Endothelial cell of umbilical vein (primary cell): ENCODE measurements at regions not wholly inside any gene's neighbourhood (a gene's known extent, or its start where the extent isn't known, plus 50 kb on each side); places are given as distances from the start of the nearest gene placed in this dataset.

Experiments used
- BruUV-seq: library from RNA; stranded (reverse); fragments of 400-500 nt; replicated peaks from 2 replicates; lab custom pipeline; 2021; lab: Mats Ljungman, UMichigan
- CTCF ChIA-PET: fragments of 300-600, 350-600 bp; sonication (Branson Sonifier 250); formaldehyde crosslinking; loops from one replicate; lab custom pipeline; 2021; ENCODE audit warnings: antibody characterized with exemption, inconsistent platforms; lab: Charles Lee
- POLR2A ChIA-PET: fragments of 300-600, 350-600 bp; sonication (Branson Sonifier 250); formaldehyde crosslinking; loops from one replicate; lab custom pipeline; 2021; ENCODE audit warnings: antibody characterized with exemption, inconsistent platforms; lab: Charles Lee
- DNase-seq: peaks from one replicate; pipeline ENCODE4 v3.0.0-alpha.2; 2011; ENCODE audit warnings: low read depth, low spot score
- FAIRE-seq: peaks from 2 replicates; lab custom pipeline; 2011; peaks lifted over from hg19 to GRCh38; lab: Jason Lieb, UNC
- H2AFZ ChIP-seq: 2 replicates; pipeline ENCODE4 v1.6.0; 2012; ENCODE audit warnings: low read depth, low read length, control low read depth, inconsistent platforms
- H3K27ac ChIP-seq: 2 replicates; pipeline ENCODE4 v1.5.1; 2011; ENCODE audit warnings: low read depth, mild to moderate bottlenecking, control low read depth, low read length, moderate library complexity; ENCODE audit not compliant: insufficient read depth
- H3K27me3 ChIP-seq, 2 experiments: 2 replicates each; pipeline versions ENCODE4 v1.6.0 to v1.6.1; 2011; ENCODE audit warnings: low read length in 2 of 2, mixed read lengths in 1 of 2; ENCODE audit not compliant: control insufficient read depth in 2 of 2, insufficient read depth in 2 of 2
- H3K36me3 ChIP-seq, 2 experiments: 2 replicates in 1 of 2; 3 replicates in 1 of 2; pipeline ENCODE4 v1.5.1; 2011; ENCODE audit warnings: low read length in 2 of 2, mild to moderate bottlenecking in 1 of 2, moderate library complexity in 1 of 2; ENCODE audit not compliant: control insufficient read depth in 2 of 2, insufficient read depth in 2 of 2; ENCODE audit errors: extremely low read depth in 1 of 2
- H3K4me1 ChIP-seq: 3 replicates; pipeline ENCODE4 v1.5.1; 2011; ENCODE audit warnings: mild to moderate bottlenecking, low read length; ENCODE audit not compliant: control insufficient read depth, insufficient read depth; ENCODE audit errors: extremely low read depth
- H3K4me2 ChIP-seq: 2 replicates; pipeline ENCODE4 v1.6.1; 2011; ENCODE audit warnings: low read length, control low read depth, mixed read lengths; ENCODE audit not compliant: insufficient read depth
- H3K4me3 ChIP-seq, 3 experiments: fragments of 200-600 bp in 1 of 3; sonication (generic), shearing (Covaris generic) in 1 of 3; replicated peaks in 1 of 3; 2 replicates each; pipeline ENCODE4 v1.5.1; 2011 to 2016; ENCODE audit warnings: control low read depth in 3 of 3, low read length in 3 of 3, mild to moderate bottlenecking in 2 of 3, inconsistent platforms in 1 of 3, low read depth in 1 of 3, moderate library complexity in 1 of 3; ENCODE audit not compliant: insufficient read depth in 1 of 3
- H3K79me2 ChIP-seq: 2 replicates; pipeline ENCODE4 v1.6.0; 2012; ENCODE audit warnings: low read length, inconsistent platforms; ENCODE audit not compliant: control insufficient read depth, insufficient read depth
- H3K9ac ChIP-seq: replicated peaks from 2 replicates; pipeline ENCODE3; 2011; ENCODE audit warnings: low read length, control low read depth; ENCODE audit not compliant: insufficient read depth; ENCODE audit errors: extremely low read depth
- H3K9me1 ChIP-seq: replicated peaks from 3 replicates; pipeline ENCODE4 v1.6.0; 2011; ENCODE audit warnings: mild to moderate bottlenecking, low read length; ENCODE audit not compliant: control insufficient read depth, insufficient read depth; ENCODE audit errors: extremely low read depth
- H3K9me3 ChIP-seq: replicated peaks from 2 replicates; pipeline ENCODE4 v1.5.1; 2012; ENCODE audit warnings: low read length, inconsistent platforms; ENCODE audit not compliant: control insufficient read depth, insufficient read depth
- H4K20me1 ChIP-seq: replicated peaks from 2 replicates; pipeline ENCODE3; 2011; ENCODE audit warnings: mild to moderate bottlenecking, low read length; ENCODE audit not compliant: control insufficient read depth, insufficient read depth; ENCODE audit errors: extremely low read depth
- CTCF ChIP-seq, 2 donors: IDR thresholded peaks; 1 replicate in 1 of 2; 2 replicates in 1 of 2; pipeline ENCODE4 v1.5.1; 2011; ENCODE audit warnings: low read length in 2 of 2, mild to moderate bottlenecking in 2 of 2, moderate library complexity in 2 of 2, control low read depth in 1 of 2, inconsistent platforms in 1 of 2, low read depth in 1 of 2; ENCODE audit not compliant: insufficient read depth in 1 of 2; ENCODE audit errors: extremely low read depth in 1 of 2
- EZH2 ChIP-seq: IDR thresholded peaks from 2 replicates; pipeline ENCODE4 v1.6.1; 2012; ENCODE audit warnings: borderline replicate concordance, low read depth, mild to moderate bottlenecking, moderate library complexity, low read length, inconsistent platforms; ENCODE audit not compliant: severe bottlenecking
- FOS ChIP-seq: IDR thresholded peaks from 2 replicates; pipeline ENCODE4 v1.6.1; 2011; ENCODE audit warnings: mild to moderate bottlenecking, low read length, moderate library complexity, borderline replicate concordance; ENCODE audit not compliant: insufficient read depth
- GATA2 ChIP-seq: IDR thresholded peaks from 2 replicates; pipeline ENCODE4 v1.7.0; 2011; ENCODE audit warnings: low read depth, mild to moderate bottlenecking, moderate library complexity, mixed read lengths, low read length; ENCODE audit not compliant: insufficient read length, insufficient read depth
- JUN ChIP-seq: IDR thresholded peaks from 2 replicates; pipeline ENCODE4 v1.6.1; 2011; ENCODE audit warnings: borderline replicate concordance, low read depth; ENCODE audit not compliant: insufficient read length, insufficient read depth
- MAX ChIP-seq: IDR thresholded peaks from 2 replicates; pipeline ENCODE4 v1.6.1; 2011; ENCODE audit not compliant: insufficient read depth, insufficient read length
- MYC ChIP-seq: IDR thresholded peaks from one replicate; pipeline ENCODE4 v1.6.1; 2011; ENCODE audit warnings: mild to moderate bottlenecking, low read depth, low read length
- POLR2A ChIP-seq: IDR thresholded peaks from 2 replicates; pipeline ENCODE4 v1.6.1; 2012; ENCODE audit warnings: low read depth, mild to moderate bottlenecking, control low read depth, low read length
- dilution Hi-C: fragments of 300-500 bp; cut with MboI; formaldehyde crosslinking; loops from one replicate; pipeline ENCODE4 v1.15.0; 2019; ENCODE audit warnings: low sequenced_read_pairs; ENCODE audit not compliant: extremely low pct_ligation_motif_present
- intact Hi-C: fragments of 100-400 bp; cut with micrococcal nuclease; formaldehyde crosslinking; loops from one replicate; pipeline ENCODE4 v1.10.0; 2022

DNA sequence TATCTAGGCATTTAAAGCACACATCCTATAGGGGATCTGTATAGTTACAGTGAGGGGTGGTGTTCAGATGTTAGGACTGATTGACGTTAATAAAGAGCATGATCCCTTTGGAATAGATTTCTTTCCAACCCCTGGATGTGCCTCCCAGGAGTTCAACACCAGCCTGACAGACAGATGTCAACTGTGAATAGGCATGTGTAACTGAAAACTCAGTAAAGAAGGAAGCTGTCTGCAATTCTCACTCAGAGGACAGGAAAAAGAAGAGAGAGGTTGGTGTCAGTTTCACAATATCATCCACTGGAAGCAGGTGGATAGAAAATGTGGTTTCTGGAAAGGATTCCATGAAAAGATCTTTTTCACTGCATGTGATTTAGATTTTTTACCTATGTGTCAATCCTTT lies 396.3 kb downstream of the NSUN3 start:
- H3K4me2 ChIP-seq = no peak overlapping the region
- ChIA-PET CTCF (no interaction called here), POLR2A (no interaction called here)
- H4K20me1 ChIP-seq = no peaks in the 10 kb centered on the region
- dilution Hi-C loops = no loop called here
- H3K9me3 ChIP-seq = no peaks in the 10 kb centered on the region
- no peaks in the 10 kb centered on the region for H3K9me1 ChIP-seq
- no peak for TF ChIP-seq POLR2A
- TF ChIP-seq MAX = no peak
- TF ChIP-seq GATA2 = no peak
- no peak for TF ChIP-seq JUN
- TF ChIP-seq FOS = no peak
- TF ChIP-seq MYC = no peak
- no peak for TF ChIP-seq EZH2
- no peaks in the 10 kb centered on the region for H3K36me3 ChIP-seq
- H2AFZ ChIP-seq = no peak overlapping the region
- FAIRE-seq (no peak), DNase-seq (no peak)
- no peak overlapping the region for H3K27ac ChIP-seq
- no peaks in the 10 kb centered on the region for H3K79me2 ChIP-seq
- intact Hi-C loops = no loop called here
- no TSS peak for BruUV-seq
- H3K27me3 ChIP-seq = peaks cover 0 to 3% of the 10 kb centered on the region in 2 experiments
- no peak overlapping the region for H3K9ac ChIP-seq
- no peak overlapping the region for H3K4me3 ChIP-seq
- no peaks in the 10 kb centered on the region for H3K4me1 ChIP-seq

DNA sequence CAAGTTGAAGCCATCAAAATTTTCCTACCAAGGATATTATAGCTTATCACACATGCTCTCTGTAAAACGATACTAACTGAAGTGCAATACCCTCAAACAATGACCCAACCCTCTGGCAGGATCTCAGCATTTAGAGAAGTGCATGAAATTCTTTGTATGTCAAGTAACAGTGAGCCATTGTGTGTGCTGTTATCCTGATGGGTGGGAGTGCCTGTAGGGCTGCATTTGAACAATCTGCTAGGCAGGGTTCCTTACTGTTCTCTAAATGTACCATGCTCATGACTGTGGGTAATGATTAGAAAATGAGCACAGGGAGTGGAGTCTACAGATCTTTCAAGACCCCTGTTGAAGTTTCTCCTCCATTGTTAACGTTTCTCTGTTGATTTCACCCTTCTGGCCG lies 398.1 kb downstream of the NSUN3 start:
- dilution Hi-C loops (no loop called here), intact Hi-C loops (no loop called here)
- Histone ChIP-seq H3K9ac (no peak overlapping the region), H3K4me1 (no peaks in the 10 kb centered on the region), H2AFZ (no peak overlapping the region), H3K27ac (no peak overlapping the region), H3K9me3 (no peaks in the 10 kb centered on the region), H3K36me3 (no peaks in the 10 kb centered on the region), H3K4me2 (no peak overlapping the region), H4K20me1 (no peaks in the 10 kb centered on the region), H3K27me3 (peaks cover 0 to 3% of the 10 kb centered on the region in 2 experiments), H3K9me1 (no peaks in the 10 kb centered on the region), H3K79me2 (no peaks in the 10 kb centered on the region), H3K4me3 (no peak overlapping the region)
- POLR2A ChIA-PET = no interaction called here
- CTCF ChIA-PET = no interaction called here
- BruUV-seq = no TSS peak
- DNase-seq = no peak
- no peak for TF ChIP-seq CTCF (IDR thresholded peaks at IDR 0.05; ENCODE audit: extremely low read depth in 1 of 2, insufficient read depth in 1 of 2, low read depth in 1 of 2, low read length in 2 of 2)
- TF ChIP-seq POLR2A = no peak
- TF ChIP-seq JUN = no peak
- no peak for TF ChIP-seq GATA2
- no peak for TF ChIP-seq MAX
- no peak for FAIRE-seq
